Hematopoietic multipotent progenitor cell treated with erythropoietin and hydrocortisone succinate and interleukin-3 and kit ligand, for 15 days (in vitro differentiated cells): ENCODE measurements at regions not wholly inside any gene's neighbourhood (a gene's known extent, or its start where the extent isn't known, plus 50 kb on each side); places are given as distances from the start of the nearest gene placed in this dataset.

Source experiments
- DNase-seq: peaks from one replicate; pipeline ENCODE4 v3.0.0-alpha.2; 2015; ENCODE audit warnings: low spot score

DNA sequence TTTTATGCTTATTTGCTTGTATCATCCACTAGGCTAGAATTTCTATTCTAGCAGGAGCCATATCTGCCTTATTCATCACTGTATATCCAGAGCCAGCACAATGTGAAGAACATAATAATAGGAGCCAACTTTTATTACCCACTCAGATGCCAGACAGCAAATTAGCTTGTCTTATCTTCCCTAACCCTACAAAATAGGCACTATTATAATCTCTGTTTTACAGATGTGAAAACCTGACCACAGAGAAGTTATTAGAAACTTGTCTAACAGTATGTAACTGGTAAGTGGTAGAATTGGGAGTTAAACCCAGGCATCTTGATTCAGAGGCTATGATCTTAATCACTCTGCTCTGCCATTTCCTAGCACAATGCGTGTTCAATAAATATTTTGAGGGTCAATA is 579.5 kb downstream of the CAAP1 start:
- no peak for DNase-seq

GRCh38 chr9:26311463-26311995 is 581.1 kb downstream of the CAAP1 start:
- no peak for DNase-seq

GRCh38 chr9:26310294-26310693 is 582.3 kb downstream of the CAAP1 start:
- DNase-seq: no peak

DNA sequence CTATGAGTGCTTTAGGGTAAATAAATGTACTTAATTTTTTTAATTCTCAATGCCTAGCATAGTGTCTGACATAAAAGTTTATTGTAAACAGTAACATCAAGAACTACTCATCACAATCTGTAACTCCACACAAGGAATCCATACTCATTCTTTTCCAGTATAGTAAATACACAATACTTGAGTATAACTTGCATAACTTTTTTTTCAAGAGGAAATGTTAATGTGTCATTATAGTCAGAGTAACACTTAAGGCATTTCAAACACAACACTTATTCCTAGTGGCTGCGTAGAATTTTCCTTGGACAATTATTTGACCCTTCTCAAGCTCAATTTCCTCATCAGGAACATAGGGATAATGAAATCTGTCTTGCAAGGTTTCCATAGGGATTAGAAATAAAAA is 584.3 kb downstream of the CAAP1 start:
- DNase-seq: no peak

DNA sequence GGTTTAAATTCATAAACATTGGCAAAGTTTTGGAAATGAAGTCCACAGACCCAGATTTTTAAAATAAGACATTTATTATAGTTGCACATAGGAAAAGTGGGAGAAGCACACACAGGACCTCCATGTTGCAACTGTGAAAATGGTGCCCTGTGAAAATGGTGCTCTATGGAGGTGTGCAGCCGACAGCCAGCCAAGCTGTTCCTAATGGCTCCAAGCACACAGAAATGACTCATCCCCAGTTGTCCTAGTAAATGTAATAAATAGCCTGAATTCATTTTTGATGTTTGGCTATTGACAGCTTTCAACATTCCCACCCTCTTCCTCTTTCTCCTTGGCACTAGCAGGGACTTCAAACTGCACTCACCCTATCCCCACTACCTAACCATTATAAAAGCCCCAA is 590.9 kb downstream of the CAAP1 start:
- DNase-seq: no peak

- DNase-seq: no peak
These were observed 591.6 kb downstream of the CAAP1 start for GRCh38 chr9:26301046-26301445.

- no peak for DNase-seq
These were observed 595.6 kb downstream of the CAAP1 start for GRCh38 chr9:26296910-26297572.

- DNase-seq: no peak
These were observed 599.7 kb downstream of the CAAP1 start for GRCh38 chr9:26292943-26293342.

- no peak for DNase-seq
These were observed 593.4 kb upstream of the TUSC1 start for GRCh38 chr9:26271495-26272122.

GRCh38 chr9:26266146-26266793 is 588.0 kb upstream of the TUSC1 start:
- no peak for DNase-seq

DNA sequence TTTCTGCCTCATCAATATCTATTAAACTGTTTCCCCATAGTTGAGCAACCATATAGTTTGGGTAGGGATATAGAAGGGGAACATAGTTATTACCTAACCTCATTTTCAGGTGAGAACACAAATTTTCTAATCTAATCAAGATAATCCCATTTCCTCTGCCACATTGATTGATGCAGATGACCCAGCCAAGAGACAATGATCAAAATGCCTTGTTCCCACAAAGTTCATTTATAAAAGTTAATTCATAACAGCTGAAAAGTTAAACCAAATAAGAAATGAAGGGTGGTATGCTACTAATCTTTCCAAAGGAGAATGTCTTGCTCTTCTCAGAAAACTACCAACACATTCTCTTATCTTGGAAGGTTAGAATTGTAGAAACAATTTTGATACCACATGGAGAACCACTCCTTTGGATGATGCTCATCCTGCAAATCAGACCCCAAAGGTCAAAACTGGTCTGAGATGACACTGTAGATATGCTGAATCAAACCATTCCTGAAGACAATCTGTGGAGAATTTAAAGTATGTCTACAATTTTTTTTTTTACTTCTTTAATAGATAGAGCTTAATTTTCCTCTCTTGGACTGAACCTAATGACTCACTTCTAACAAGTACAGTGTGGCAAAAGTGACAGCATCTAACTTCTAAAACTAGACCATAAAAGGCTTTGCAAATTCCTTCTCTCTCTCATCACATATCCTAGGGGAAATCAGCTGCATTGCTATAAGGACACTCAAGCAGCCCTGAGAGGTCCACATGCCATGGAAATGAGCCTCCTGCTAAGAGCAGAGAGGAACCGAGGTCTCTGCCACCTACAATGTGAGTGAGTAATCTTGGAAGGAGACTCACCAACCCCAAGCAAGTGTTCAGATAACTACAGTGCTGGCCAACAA is 586.7 kb upstream of the TUSC1 start:
- DNase-seq: no peak

GRCh38 chr9:26263478-26263877 is 585.2 kb upstream of the TUSC1 start:
- no peak for DNase-seq

DNA sequence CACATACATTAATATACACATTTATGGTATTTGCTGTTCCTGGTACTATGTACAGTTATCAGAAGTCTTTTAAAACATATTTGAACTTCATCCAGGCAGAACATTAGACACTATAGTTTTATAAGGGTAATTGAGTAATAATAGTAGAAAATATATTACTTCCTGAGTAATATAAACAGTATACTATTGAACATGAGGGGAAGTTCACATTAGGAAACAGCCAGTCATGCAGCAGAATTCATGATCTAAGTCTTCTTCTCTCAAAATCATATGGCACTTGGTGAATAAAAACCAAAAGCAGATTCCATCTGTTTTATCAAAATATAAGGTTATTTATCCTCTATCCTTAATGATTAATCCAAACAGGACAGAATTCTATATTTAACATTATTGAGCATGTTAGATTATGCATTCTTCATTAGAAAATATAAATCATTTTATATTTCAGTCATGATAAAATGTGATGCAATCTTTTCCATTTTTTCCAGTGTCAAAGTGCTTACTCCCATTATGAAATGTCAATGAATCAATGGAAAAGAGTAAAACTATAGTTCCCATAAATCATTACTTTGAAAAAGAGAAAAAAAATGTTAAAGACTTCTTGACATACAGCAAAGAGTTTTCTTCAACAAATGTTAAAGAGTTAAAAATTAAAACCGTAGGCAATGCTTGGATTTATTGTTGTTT is 584.3 kb upstream of the TUSC1 start:
- DNase-seq: no peak

- no peak for DNase-seq
These were observed 583.5 kb upstream of the TUSC1 start for GRCh38 chr9:26261503-26262330.

- no peak for DNase-seq
These were observed 582.0 kb upstream of the TUSC1 start for GRCh38 chr9:26260238-26260637.

DNA sequence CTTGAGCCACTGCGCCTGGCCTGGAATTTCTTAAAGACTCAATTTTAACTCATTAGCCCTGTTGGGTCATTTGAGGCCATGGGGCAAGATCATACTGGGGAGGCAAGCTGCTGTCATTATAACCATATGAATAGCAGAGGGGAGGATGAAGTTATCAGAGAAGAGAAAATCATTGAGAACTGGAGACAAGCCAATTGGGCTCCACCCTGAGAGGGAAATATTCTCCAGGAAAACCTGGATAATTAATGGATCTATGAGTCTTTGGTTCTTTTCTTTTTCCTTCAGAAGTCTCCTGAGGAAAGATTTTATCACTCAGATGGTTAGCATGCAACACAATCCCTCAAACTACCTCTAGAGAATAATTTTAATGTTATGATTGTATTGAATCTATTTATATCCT is 569.6 kb upstream of the TUSC1 start:
- no peak for DNase-seq

DNA sequence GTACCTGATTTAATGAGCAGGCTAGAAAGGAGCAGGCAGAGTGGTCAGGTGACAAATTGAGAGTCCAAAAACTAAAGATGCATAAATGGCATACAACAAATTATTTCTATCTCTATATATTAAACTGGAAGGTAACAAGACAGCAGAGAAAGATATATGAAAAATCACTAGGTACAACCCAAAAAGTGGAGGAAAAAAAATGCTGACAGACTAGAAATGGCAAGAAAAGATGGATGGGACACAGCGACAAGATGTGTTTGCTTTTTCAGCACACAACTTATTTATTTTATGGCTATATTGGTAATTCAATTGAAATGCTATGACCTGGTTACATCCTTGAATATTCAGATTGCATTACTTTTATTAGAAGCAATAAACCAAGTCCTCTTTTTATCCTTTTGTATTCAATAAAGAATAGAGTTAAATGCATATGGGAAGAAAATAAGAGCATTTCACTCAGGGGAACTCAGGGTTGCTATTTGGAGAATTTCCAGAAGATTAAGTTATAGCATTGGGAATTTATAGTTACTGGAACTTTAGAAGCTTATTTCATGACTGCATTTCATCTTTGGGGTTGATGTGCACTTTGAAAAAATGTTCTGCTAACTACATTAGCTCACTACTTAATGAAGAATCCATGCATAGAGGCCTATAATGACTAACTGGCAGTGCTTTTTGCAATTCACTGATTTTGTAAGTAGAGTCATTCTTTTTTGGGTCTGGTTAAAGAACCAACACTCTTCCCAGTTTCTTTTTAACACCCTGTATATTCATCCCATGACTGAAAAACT is 566.6 kb upstream of the TUSC1 start:
- no peak for DNase-seq

GRCh38 chr9:26243726-26244125 is 565.5 kb upstream of the TUSC1 start:
- DNase-seq: no peak

GRCh38 chr9:26243029-26243697 is 564.9 kb upstream of the TUSC1 start:
- DNase-seq: no peak
